SK-MEL-5 (cell line): ENCODE measurements at regions not wholly inside any gene's neighbourhood (a gene's known extent, or its start where the extent isn't known, plus 50 kb on each side); places are given as distances from the start of the nearest gene placed in this dataset.
A peak's percentile ranks its signal among the peaks of the same experiment; 100 is the strongest.

Experiments used
- DNase-seq: peaks from one replicate; pipeline ENCODE4 v3.0.0-alpha.2; 2016; ENCODE audit warnings: low read depth, low spot score
- in situ Hi-C: cut with HindIII; loops from 2 replicates; pipeline ENCODE4 v1.10.0; 2016; ENCODE audit warnings: low sequenced_read_pairs, high pct_unique_total_duplicates, low pct_unique_long_range_greater_than_20kb

DNA sequence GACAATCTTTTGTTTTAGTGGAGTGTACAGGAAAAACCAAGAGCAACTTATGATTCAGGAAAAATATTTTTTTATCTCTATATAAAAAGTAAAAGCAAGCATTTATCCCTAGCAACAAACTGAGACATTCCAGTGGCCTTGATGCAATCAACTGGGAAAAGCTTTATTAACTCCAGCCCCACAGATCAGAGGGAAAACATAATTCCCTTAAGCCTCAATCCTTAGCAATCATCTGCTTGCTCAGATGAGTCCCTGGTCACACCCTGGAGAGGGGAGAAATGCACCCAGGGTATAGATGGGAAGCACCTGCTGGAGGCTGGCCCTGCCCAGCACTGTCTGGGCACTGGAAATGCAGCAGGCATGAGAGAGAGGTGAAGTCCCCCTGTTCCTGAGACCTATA, 636.6 kb downstream of the TNS3 start:
- no peak for DNase-seq
- in situ Hi-C loops: no loop called here

GRCh38 chr7:46943996-46944395, 637.9 kb downstream of the TNS3 start:
- DNase-seq: no peak
- in situ Hi-C loops: no loop called here

DNA sequence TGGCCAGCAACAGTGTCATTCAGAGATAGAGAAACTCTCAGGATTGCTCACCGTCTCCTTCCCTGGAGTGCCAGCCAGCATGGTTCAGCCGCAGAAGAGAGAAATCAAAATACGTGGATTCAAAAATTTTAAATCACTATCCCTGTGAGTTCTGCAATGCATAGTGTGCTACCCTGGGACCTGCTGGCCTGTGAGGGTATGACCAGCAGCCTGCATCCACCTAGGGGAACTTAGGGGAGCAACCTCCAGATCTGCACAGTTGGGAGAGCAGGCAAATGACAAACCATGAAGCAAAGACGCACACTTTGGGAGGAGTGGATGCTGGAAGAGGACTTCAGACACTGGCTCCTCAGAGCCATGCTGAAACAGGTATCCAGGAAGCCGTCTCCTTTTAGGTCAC, 639.3 kb downstream of the TNS3 start:
- in situ Hi-C loops: no loop called here

GRCh38 chr7:46940178-46940577, 641.7 kb downstream of the TNS3 start:
- no peak for DNase-seq
- in situ Hi-C loops: no loop called here

More for the DNA sequence above, 639.3 kb downstream of the TNS3 start:
- no peak for DNase-seq

DNA sequence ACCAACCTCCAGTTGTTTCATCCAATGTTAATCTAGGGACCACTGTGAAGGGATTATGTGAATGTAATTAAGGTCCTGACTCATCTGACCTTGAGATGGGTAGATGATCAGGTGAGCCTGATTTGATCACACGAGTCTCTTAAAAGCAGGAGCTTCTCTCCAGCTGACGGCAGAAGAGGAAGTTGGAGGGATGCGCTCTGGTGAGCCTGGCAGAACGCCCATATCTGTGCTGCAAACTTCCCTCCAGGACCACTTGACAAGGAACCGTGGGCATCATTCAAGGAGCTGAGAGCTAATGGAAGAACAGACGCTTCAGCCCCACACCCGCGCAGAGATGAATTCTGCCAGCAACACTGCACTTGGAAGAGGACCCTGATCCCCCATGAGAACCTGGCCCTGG, 642.4 kb downstream of the TNS3 start:
- in situ Hi-C loops: no loop called here
- no peak for DNase-seq

DNA sequence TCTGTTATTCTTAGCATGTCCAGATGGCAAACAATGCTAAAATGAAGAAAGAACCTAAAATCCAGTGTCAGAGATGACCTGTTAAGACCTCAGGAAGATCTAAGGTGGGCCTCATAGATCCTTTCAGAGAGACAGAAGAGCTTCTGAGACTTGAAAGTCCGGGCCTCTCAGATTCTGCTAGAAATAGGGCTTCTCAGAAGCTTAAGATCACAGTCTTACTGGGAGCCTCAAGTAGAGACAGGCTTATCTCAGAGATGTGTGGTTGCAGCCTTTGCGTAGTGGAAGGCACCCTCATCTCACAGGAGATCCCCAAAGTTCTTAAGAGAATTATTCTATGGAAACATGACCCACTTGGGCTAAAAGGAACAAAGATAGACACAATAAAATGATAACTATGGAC, 642.8 kb downstream of the TNS3 start:
- in situ Hi-C loops: no loop called here

GRCh38 chr7:46937826-46938225, 644.1 kb downstream of the TNS3 start:
- in situ Hi-C loops: no loop called here
- no peak for DNase-seq

More for the DNA sequence above, 642.8 kb downstream of the TNS3 start:
- DNase-seq: no peak

- DNase-seq: no peak
- in situ Hi-C loops: no loop called here
Observed at GRCh38 chr7:46934198-46934825, 647.6 kb downstream of the TNS3 start.

- DNase-seq: no peak
- in situ Hi-C loops: no loop called here
Observed at GRCh38 chr7:46933596-46933995, 648.3 kb downstream of the TNS3 start.

DNA sequence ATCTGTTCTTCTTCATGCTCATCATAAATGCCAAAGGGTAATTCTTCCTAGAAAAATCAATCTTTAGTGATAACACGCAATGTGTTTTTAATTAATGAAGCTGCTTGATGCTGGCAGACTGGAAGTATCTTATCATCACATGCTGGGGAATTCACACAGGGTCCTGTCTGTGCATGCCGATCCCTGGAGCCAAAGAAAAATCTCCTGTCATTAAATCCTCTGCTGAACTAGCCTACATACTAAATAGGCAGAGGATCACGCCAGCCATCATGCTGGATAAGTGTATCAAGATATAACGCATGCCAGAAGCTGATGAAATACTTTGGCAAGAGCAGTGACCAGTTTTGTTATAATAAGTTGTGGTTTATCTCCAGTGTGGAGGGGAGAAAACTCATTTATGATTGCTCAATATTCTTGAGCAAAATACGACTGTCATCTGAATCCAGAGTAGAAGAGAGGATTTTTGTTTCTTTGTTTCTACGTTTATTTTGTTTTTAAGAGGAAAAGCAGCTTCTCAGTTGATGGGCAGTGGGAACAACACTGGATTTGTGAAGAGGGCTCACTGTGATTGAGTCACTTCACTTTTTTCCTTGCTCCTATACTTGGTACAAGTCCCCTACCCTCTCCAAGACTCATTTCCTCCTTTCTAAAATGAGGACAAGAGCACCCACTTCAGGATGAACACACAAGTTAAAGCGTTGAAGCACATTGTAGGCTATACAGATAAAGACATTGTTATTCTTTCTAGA, 649.1 kb downstream of the TNS3 start:
- in situ Hi-C loops: no loop called here
- peak; percentile 64 for DNase-seq

DNA sequence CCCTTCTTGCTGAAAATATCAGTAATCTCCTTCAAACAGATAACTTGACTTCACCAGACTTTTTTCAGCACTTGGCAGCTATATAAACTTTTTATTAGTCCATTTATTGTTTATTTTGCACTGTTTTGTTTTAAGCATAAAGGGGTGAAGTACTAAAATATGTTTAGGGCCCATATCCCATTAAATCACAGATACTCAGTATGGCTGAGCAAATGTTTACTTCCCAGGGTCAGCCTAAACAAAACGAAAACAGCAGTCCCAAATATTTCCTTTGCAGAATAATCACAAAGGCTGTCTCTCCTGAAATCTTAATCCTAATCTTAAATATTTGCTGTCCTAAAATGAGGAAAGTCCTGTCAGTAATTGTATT, 649.6 kb downstream of the TNS3 start:
- no peak for DNase-seq
- in situ Hi-C loops: no loop called here

DNA sequence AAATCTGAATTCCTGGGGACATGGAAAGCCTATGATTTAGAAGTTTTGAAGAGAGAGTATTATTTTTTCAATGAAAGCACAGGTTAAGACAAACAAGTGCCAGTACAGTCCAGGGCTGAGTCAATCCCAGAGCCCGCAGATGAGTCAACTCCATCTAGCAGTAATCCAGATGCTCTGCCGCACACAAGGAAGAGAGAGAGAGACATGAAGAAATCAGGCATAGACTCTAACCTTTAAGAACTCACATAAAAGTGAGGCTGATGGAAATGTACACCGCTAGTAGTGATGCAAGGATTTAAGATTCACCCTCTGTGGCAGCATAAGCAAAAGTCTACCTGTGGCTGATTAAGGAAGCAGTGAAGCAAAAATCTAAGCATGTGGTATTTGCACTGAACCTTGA, 651.5 kb downstream of the TNS3 start:
- in situ Hi-C loops: no loop called here
- no peak for DNase-seq

DNA sequence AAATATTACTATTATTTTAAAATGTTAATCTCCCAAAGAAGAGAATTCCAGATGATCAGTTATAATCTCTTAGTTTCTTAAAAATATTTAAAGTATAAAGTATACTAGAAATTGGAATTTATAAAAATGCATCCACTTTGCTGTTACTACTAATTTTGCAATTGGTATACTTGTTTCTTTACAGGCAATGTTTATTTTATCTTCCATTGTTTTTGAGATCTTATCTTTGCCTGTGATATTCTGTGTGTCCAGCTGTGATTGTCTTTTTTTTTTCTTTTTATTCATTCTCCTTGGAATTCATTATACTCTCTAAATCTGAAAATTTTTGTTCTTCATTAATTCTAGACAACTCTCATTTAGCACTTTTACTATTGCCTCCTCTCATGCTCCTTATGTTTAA, 652.6 kb downstream of the TNS3 start:
- DNase-seq: no peak

GRCh38 chr7:46928719-46929118, 653.2 kb downstream of the TNS3 start:
- no peak for DNase-seq
- in situ Hi-C loops: no loop called here

More for the DNA sequence above, 652.6 kb downstream of the TNS3 start:
- in situ Hi-C loops: no loop called here

DNA sequence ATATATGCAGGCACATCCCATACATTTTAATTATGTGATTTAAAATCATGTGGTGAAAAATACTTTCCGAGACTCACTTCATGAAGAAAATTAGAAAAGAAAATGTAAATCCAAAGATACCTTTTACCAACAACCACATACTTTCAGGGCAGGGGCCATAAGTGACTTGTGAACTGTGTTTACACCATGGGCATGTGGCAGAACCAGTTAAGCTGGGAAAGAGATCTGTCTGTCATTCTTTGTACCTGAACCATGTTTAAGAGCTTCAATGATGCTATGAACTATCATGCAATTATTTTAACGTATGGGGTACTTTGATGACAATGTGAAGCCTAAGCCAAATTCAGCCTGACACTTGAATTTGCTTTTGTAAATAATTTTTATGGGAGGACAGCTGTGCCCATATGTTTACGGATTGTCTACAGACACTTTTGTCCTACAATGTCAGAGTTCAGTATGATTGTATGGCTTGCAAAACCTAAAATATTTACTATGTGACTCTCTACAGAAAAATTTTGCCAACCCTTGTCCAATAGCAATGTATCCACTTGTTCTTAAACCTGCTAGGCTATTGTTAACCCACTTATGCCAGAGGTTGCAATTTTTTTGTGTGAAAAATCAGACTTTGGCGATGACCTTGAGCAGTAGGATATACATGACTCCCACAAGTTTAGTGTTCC, 654.6 kb downstream of the TNS3 start:
- DNase-seq: no peak
- in situ Hi-C loops: no loop called here

DNA sequence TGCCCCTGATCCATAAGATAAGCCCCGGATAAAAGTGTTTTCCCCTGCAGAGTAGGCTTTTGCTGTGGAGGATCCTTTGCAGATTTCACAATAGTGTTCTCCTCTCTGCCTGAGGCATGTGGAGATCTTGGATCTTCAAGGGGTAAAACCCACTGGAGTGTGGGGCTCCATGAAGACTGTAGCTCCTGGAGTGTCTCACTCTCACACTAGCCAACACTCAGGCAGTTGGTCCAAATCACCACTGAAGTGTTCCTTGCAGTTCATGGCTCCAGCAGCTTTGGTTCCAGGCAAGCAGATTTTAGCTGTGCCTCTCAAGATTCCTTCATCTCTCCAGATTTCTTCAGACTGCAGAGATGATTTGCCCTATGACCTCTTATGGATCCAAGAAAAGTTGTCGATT, 665.3 kb downstream of the TNS3 start:
- no peak for DNase-seq
- in situ Hi-C loops: no loop called here

- DNase-seq: no peak
- in situ Hi-C loops: no loop called here
Observed at GRCh38 chr7:46912692-46913091, 669.2 kb downstream of the TNS3 start.

DNA sequence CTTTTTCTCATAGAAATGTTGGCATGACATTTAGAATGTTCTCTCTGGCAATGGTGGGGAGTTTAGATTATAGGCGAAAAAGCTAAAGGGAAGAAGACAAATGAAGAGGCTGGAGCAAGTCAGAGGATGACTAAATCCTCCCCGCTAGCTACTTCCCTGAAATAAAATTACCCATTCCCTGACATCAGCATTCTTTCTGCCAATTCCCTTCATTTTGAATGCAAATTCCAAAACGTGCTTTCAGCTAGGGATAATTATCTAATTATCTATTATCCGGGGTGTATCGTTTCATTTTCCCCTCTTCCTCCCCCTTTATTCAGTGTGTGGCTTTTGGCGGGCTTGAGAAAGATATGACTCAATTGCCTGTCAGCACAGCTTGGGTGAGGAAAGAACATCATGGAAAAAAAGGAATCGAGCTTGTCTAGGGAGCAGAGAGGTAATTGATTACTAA, 672.3 kb downstream of the TNS3 start:
- in situ Hi-C loops: no loop called here
- no peak for DNase-seq

- DNase-seq: peak; percentile 37
- in situ Hi-C loops: no loop called here
Observed at GRCh38 chr7:46908770-46909169, 673.1 kb downstream of the TNS3 start.
